ENCODE measurements at regions not wholly inside any gene's neighbourhood (a gene's known extent, or its start where the extent isn't known, plus 50 kb on each side); places are given as distances from the start of the nearest gene placed in this dataset.
"Not testable (repeated sequence)": the region's sequence is repeated elsewhere in the genome, so short reads cannot be mapped to it uniquely, and the experiment has no call there.

DNA sequence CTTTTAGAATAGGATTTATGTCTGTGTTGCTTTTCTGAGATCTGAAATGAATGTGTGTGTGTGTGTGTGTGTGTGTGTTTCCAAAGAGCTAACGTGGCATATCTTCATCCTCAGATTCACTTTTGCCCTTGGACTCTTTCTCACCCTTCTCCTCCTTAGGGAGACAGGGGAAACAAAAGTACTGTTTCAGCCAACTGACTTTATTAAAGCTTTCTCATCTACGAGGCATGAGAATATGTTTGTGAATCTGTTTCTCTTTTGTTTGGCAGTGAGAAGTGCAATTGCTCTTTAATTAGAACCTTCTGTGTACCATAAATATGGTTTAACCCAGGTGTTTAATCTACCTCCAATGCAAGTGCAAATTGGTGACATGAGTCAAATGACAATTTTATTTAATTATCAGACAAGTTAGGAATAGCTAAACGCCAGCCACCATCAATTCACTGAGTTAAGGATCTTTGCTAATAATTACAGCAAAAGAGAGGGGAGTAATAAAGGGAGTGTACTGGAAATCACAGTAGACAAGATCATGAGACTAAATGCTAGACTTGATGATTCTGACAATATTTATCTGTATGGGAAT is 186.4 kb upstream of the COL3A1 start:
- no peak for DNase-seq (ENCODE audit: low spot score)

DNA sequence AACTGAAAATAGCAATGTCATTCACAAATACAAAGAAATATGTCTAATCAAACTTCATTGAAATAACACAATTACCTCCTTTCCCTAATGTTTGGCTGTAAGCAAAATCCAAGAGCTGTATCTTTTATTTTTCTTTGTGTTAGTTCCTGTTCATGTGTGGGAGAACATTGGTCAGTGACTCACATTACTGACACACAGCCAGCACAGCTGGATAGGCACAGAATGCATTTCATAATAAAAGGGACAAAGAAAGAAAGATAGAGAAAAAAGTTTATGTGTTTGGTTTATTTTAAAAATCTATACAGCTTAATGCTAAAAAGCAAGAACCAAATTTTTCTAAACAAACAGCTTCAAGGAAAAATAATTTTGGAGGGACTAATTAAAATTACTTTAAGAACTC is 185.6 kb upstream of the COL3A1 start:
- DNase-seq (ENCODE audit: low spot score): no peak

- no peak for DNase-seq (ENCODE audit: low spot score)
These were observed 184.2 kb upstream of the COL3A1 start for GRCh38 chr2:188789951-188790350.

- DNase-seq (ENCODE audit: low spot score): not testable (repeated sequence)
These were observed 179.7 kb upstream of the COL3A1 start for GRCh38 chr2:188794453-188794852.

DNA sequence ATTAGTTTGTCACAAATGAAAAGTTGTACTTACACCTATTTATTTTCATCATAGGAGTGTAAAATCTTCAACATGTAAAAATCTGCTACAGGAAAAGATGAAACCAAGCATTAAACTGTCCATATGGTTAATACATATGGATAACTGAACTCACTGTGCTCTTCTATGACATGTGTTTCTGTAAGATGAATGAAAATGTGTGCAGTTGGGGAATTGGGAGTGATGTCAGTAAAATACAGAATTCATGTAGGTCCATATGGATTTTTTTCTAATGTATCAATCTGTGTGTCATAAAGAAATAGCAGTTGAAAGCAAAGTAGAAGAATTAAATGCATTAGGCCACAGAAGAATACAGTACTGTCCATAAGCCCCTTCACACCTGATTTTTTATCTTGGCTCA is 178.4 kb upstream of the COL3A1 start:
- no peak for DNase-seq (ENCODE audit: low spot score)

- no peak for DNase-seq (ENCODE audit: low spot score)
These were observed 176.8 kb upstream of the COL3A1 start for GRCh38 chr2:188797371-188797770.

GRCh38 chr2:188798159-188798558 is 176.0 kb upstream of the COL3A1 start:
- no peak for DNase-seq (ENCODE audit: low spot score)

GRCh38 chr2:188805219-188805618 is 169.0 kb upstream of the COL3A1 start:
- no peak for DNase-seq (ENCODE audit: low spot score)

- DNase-seq (ENCODE audit: low spot score): no peak
These were observed 165.2 kb upstream of the COL3A1 start for GRCh38 chr2:188808947-188809355.

GRCh38 chr2:188810586-188810985 is 163.6 kb upstream of the COL3A1 start:
- DNase-seq (ENCODE audit: low spot score): no peak

- DNase-seq (ENCODE audit: low spot score): no peak
These were observed 162.7 kb upstream of the COL3A1 start for GRCh38 chr2:188811522-188811921.

- no peak for DNase-seq (ENCODE audit: low spot score)
These were observed 160.9 kb upstream of the COL3A1 start for GRCh38 chr2:188813315-188813714.

GRCh38 chr2:188813857-188814256 is 160.3 kb upstream of the COL3A1 start:
- no peak for DNase-seq (ENCODE audit: low spot score)

- no peak for DNase-seq (ENCODE audit: low spot score)
These were observed 155.2 kb upstream of the COL3A1 start for GRCh38 chr2:188819011-188819410.

DNA sequence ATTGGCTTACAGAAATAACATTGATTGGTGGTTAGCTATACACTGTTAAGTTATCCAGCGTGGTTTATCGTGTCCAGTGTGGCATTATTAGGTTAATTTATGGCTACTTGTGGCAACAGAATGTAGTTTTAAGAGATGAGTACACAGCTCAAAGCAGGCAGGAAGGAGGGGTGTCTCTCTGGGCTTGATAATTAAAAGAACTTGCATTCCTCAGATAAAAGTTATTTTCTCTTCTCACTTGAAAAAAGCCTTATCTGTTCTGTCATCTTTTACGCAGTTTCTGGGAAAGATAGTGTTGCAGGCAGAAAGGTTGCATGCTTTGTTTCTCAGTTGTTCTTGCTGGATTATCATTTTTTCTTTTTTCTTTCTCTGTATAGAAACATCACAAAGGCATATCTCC is 154.4 kb upstream of the COL3A1 start:
- no peak for DNase-seq (ENCODE audit: low spot score)

- no peak for DNase-seq (ENCODE audit: low spot score)
These were observed 153.6 kb upstream of the COL3A1 start for GRCh38 chr2:188820576-188820975.

- no peak for DNase-seq (ENCODE audit: low spot score)
These were observed 150.0 kb upstream of the COL3A1 start for GRCh38 chr2:188824125-188824524.

GRCh38 chr2:188833331-188833730 is 140.8 kb upstream of the COL3A1 start:
- no peak for DNase-seq (ENCODE audit: low spot score)

- DNase-seq (ENCODE audit: low spot score): no peak
These were observed 140.4 kb upstream of the COL3A1 start for GRCh38 chr2:188833799-188834198.

GRCh38 chr2:188835006-188835405 is 139.2 kb upstream of the COL3A1 start:
- DNase-seq (ENCODE audit: low spot score): no peak

GRCh38 chr2:188835821-188836220 is 138.4 kb upstream of the COL3A1 start:
- DNase-seq (ENCODE audit: low spot score): no peak

DNA sequence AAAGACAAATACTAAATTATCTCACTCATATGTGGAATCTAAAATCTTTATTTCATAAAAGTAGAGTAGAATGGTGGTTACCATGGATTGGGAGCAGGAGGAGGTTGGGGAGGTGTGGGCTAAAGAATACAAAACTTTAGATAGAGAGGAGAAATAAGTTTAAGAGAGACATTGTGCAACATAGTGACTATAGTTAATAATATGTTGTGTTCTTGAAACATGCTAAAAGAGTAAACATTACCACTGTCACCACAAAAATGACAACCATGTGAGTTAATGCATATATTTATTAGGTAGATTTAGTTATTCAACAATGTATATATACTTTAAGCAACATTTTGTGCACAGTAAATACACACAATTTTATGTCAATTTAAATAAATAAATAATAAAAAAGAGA is 128.5 kb upstream of the COL3A1 start:
- DNase-seq (ENCODE audit: low spot score): no peak

DNA sequence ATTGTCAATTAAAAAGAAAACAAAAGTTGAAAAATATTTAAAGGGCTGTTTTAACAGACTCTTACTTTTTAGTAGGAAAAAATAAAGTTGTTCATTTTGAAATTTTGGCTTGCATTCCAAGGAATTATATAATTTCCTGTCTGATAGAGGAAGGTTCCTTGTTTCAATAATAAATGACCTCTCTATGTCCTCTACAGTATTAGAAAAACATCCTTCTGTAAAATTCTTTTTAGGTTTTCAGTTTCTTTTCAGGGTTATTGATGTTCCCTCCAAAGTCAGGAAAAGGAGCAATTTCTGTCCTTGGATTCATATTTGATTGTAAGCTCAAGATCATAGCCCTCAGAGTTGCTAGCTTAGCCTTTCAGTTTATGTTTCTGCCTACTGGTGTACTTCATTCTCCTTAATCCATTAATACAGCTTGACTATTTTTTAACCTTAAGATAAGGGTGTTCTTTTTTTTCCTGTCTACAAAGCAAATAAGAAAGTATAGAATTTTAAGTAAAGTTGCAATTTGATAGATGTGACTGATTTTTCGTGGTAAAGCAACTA is 125.2 kb upstream of the COL3A1 start:
- no peak for DNase-seq (ENCODE audit: low spot score)

- no peak for DNase-seq (ENCODE audit: low spot score)
These were observed 123.4 kb upstream of the COL3A1 start for GRCh38 chr2:188850786-188851185.

Data from HuH-7.5 (cell line).